HG03025 (cell line): ENCODE measurements at regions not wholly inside any gene's neighbourhood (a gene's known extent, or its start where the extent isn't known, plus 50 kb on each side); places are given as distances from the start of the nearest gene placed in this dataset.

Source experiments
- ATAC-seq: cut with Tn5 transposase; IDR thresholded peaks from one replicate; pipeline ENCODE4 v1.9.1; 2021; ENCODE audit warnings: mild to moderate bottlenecking, moderate library complexity; ENCODE audit not compliant: unreplicated experiment, low FRiP score

GRCh38 chr12:67928621-67929383, 60.4 kb upstream of the IFNG-AS1 start:
- ATAC-seq, result no peak

DNA sequence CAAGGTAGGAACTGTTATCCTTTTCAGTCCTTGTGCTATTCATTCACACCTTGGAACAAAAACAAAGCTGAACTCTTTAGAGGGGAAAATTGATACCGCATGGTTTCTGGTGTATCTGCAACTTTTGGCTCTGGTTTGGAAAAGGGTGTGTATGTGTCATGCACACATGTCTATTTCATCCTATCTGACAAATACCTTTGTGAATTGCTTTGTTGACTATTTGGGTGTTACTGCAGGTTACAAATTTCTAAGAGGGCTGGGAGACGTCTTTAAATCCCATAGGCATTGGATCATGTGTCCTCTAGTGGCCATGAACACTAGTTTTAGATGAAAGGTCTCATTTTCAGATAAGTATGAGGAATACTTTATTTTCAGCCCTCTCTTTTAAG, 59.9 kb upstream of the IFNG-AS1 start:
- no peak for ATAC-seq

DNA sequence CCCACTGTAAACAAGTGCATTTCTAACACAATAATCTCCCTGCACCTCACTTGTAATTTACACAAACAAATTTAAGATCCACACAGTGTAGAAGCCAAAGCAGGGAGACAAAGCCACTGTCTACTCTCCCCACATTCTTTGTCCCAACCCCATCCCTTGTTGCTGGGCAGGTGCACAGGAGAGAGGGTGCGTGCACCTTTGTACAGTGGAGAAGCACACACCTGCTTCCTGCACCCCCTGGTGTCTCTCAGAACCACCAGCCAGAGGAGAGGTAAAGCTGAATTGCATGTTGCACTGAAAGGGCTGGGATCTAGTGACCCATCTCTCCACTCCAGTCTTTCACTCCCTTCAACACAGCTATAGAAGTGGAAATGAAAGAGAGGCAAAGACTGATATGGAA, 51.4 kb upstream of the IFNG-AS1 start:
- no peak for ATAC-seq
